ENCODE measurements at regions not wholly inside any gene's neighbourhood (a gene's known extent, or its start where the extent isn't known, plus 50 kb on each side); places are given as distances from the start of the nearest gene placed in this dataset.

GRCh38 chr12:13905794-13906193, 75.6 kb downstream of the GRIN2B start:
- TF ChIP-seq SIN3A (IDR thresholded peaks at IDR 0.05; ENCODE audit: borderline replicate concordance, insufficient read depth, low read length) = no peak
- TF ChIP-seq REST (IDR thresholded peaks at IDR 0.05; ENCODE audit: insufficient read depth in 1 of 2, low read depth in 2 of 2, low read length in 2 of 2) = no peak
- TF ChIP-seq TAF1 (IDR thresholded peaks at IDR 0.05; ENCODE audit: borderline replicate concordance, insufficient read depth, low read length) = no peak
- no peak for TF ChIP-seq POLR2AphosphoS5 (IDR thresholded peaks at IDR 0.05; ENCODE audit: low read depth, low read length)
- no peak for TF ChIP-seq FOXP2 (optimal IDR thresholded peaks at IDR 0.05; ENCODE audit: borderline replicate concordance, extremely low read depth, extremely low read length, insufficient read depth)

GRCh38 chr12:13900718-13901117, 80.7 kb downstream of the GRIN2B start:
- no peak for TF ChIP-seq FOXP2 (optimal IDR thresholded peaks at IDR 0.05; ENCODE audit: borderline replicate concordance, extremely low read depth, extremely low read length, insufficient read depth)

- no peak for TF ChIP-seq SIN3A (IDR thresholded peaks at IDR 0.05; ENCODE audit: borderline replicate concordance, insufficient read depth, low read length)
- no peak for TF ChIP-seq FOXP2 (optimal IDR thresholded peaks at IDR 0.05; ENCODE audit: borderline replicate concordance, extremely low read depth, extremely low read length, insufficient read depth)
- TF ChIP-seq TAF1 (IDR thresholded peaks at IDR 0.05; ENCODE audit: borderline replicate concordance, insufficient read depth, low read length) = no peak
- TF ChIP-seq POLR2AphosphoS5 (IDR thresholded peaks at IDR 0.05; ENCODE audit: low read depth, low read length) = no peak
- TF ChIP-seq REST (IDR thresholded peaks at IDR 0.05; ENCODE audit: insufficient read depth in 1 of 2, low read depth in 2 of 2, low read length in 2 of 2) = no peak
Measured at GRCh38 chr12:13897811-13898210, 83.6 kb downstream of the GRIN2B start.

- TF ChIP-seq SIN3A (IDR thresholded peaks at IDR 0.05; ENCODE audit: borderline replicate concordance, insufficient read depth, low read length) (no peak), REST (IDR thresholded peaks at IDR 0.05; ENCODE audit: insufficient read depth in 1 of 2, low read depth in 2 of 2, low read length in 2 of 2) (no peak), TAF1 (IDR thresholded peaks at IDR 0.05; ENCODE audit: borderline replicate concordance, insufficient read depth, low read length) (no peak), POLR2AphosphoS5 (IDR thresholded peaks at IDR 0.05; ENCODE audit: low read depth, low read length) (no peak), FOXP2 (optimal IDR thresholded peaks at IDR 0.05; ENCODE audit: borderline replicate concordance, extremely low read depth, extremely low read length, insufficient read depth) (no peak)
Measured at GRCh38 chr12:13896063-13896626, 85.3 kb downstream of the GRIN2B start.

GRCh38 chr12:13891902-13892301, 89.5 kb downstream of the GRIN2B start:
- no peak for TF ChIP-seq SIN3A (IDR thresholded peaks at IDR 0.05; ENCODE audit: borderline replicate concordance, insufficient read depth, low read length)

- TF ChIP-seq REST (IDR thresholded peaks at IDR 0.05; ENCODE audit: insufficient read depth in 1 of 2, low read depth in 2 of 2, low read length in 2 of 2) (no peak), POLR2AphosphoS5 (IDR thresholded peaks at IDR 0.05; ENCODE audit: low read depth, low read length) (no peak), FOXP2 (optimal IDR thresholded peaks at IDR 0.05; ENCODE audit: borderline replicate concordance, extremely low read depth, extremely low read length, insufficient read depth) (no peak), SIN3A (IDR thresholded peaks at IDR 0.05; ENCODE audit: borderline replicate concordance, insufficient read depth, low read length) (no peak), TAF1 (IDR thresholded peaks at IDR 0.05; ENCODE audit: borderline replicate concordance, insufficient read depth, low read length) (no peak)
Measured at GRCh38 chr12:13890943-13891342, 90.5 kb downstream of the GRIN2B start.

All from PFSK-1 (cell line).